ENCODE measurements at regions not wholly inside any gene's neighbourhood (a gene's known extent, or its start where the extent isn't known, plus 50 kb on each side); places are given as distances from the start of the nearest gene placed in this dataset.

- TF ChIP-seq EZH2phosphoT487 (IDR thresholded peaks at IDR 0.05; ENCODE audit: borderline replicate concordance, low read depth, low read length), result no peak
- TF ChIP-seq, protein P1, sequence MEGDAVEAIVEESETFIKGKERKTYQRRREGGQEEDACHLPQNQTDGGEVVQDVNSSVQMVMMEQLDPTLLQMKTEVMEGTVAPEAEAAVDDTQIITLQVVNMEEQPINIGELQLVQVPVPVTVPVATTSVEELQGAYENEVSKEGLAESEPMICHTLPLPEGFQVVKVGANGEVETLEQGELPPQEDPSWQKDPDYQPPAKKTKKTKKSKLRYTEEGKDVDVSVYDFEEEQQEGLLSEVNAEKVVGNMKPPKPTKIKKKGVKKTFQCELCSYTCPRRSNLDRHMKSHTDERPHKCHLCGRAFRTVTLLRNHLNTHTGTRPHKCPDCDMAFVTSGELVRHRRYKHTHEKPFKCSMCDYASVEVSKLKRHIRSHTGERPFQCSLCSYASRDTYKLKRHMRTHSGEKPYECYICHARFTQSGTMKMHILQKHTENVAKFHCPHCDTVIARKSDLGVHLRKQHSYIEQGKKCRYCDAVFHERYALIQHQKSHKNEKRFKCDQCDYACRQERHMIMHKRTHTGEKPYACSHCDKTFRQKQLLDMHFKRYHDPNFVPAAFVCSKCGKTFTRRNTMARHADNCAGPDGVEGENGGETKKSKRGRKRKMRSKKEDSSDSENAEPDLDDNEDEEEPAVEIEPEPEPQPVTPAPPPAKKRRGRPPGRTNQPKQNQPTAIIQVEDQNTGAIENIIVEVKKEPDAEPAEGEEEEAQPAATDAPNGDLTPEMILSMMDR (conservative IDR thresholded peaks at IDR 0.05; ENCODE audit: low read length), result no peak
- no peak overlapping the region for H3K4me2 ChIP-seq (ENCODE audit: low read length)
- H4K20me1 ChIP-seq (ENCODE audit: insufficient read depth, low read length), result no peaks in the 10 kb centered on the region
- H3K9me2 ChIP-seq (ENCODE audit: insufficient read depth, low read length), result no peaks in the 10 kb centered on the region
- H3K27ac ChIP-seq (ENCODE audit: low read depth, low read length, poor library complexity, severe bottlenecking), result no peak overlapping the region
- no peaks in the 10 kb centered on the region for H3K79me2 ChIP-seq (ENCODE audit: insufficient read depth, low read depth, low read length)
- intact Hi-C loops (cut with micrococcal nuclease; ENCODE audit: unreplicated experiment), result no loop called here
- H3K4me1 ChIP-seq (ENCODE audit: insufficient read depth, low read length, poor library complexity, severe bottlenecking), result no peaks in the 10 kb centered on the region
- H3K36me3 ChIP-seq (ENCODE audit: insufficient read depth, low read length), result no peaks in the 10 kb centered on the region
- H3K9me3 ChIP-seq (ENCODE audit: low read length), result no peaks in the 10 kb centered on the region
- BruUV-seq (replicated peaks), result no TSS peak
- no peak overlapping the region for H2AFZ ChIP-seq (ENCODE audit: low read length)
- POLR2A ChIA-PET, result no interaction called here
- no peak overlapping the region for H3K4me3 ChIP-seq (ENCODE audit: low read depth, low read length, poor library complexity, severe bottlenecking)
- DNase-seq (ENCODE audit: low spot score), result no peak
- CTCF ChIA-PET (ENCODE audit: unreplicated experiment), result no interaction called here
Observed at GRCh38 chr13:103716718-103717117, 650.5 kb upstream of the SLC10A2 start.

- DNase-seq (ENCODE audit: low spot score), result no peak
- H3K36me3 ChIP-seq (ENCODE audit: insufficient read depth, low read length), result no peaks in the 10 kb centered on the region
- intact Hi-C loops (cut with micrococcal nuclease; ENCODE audit: unreplicated experiment), result no loop called here
- no peaks in the 10 kb centered on the region for H3K9me3 ChIP-seq (ENCODE audit: low read length)
- H3K27ac ChIP-seq (ENCODE audit: low read depth, low read length, poor library complexity, severe bottlenecking), result no peak overlapping the region
- no peak overlapping the region for H2AFZ ChIP-seq (ENCODE audit: low read length)
- no peaks in the 10 kb centered on the region for H3K4me1 ChIP-seq (ENCODE audit: insufficient read depth, low read length, poor library complexity, severe bottlenecking)
- no peaks in the 10 kb centered on the region for H3K9me2 ChIP-seq (ENCODE audit: insufficient read depth, low read length)
- TF ChIP-seq, protein P1 (conservative IDR thresholded peaks at IDR 0.05; ENCODE audit: low read length), result no peak
- TF ChIP-seq EZH2phosphoT487 (IDR thresholded peaks at IDR 0.05; ENCODE audit: borderline replicate concordance, low read depth, low read length), result no peak
- no peak overlapping the region for H3K4me3 ChIP-seq (ENCODE audit: low read depth, low read length, poor library complexity, severe bottlenecking)
- no TSS peak for BruUV-seq (replicated peaks)
- H3K4me2 ChIP-seq (ENCODE audit: low read length), result no peak overlapping the region
- H3K79me2 ChIP-seq (ENCODE audit: insufficient read depth, low read depth, low read length), result no peaks in the 10 kb centered on the region
- no peaks in the 10 kb centered on the region for H4K20me1 ChIP-seq (ENCODE audit: insufficient read depth, low read length)
- ChIA-PET POLR2A (no interaction called here), CTCF (ENCODE audit: unreplicated experiment) (no interaction called here)
Observed at GRCh38 chr13:103715335-103715734, 649.1 kb upstream of the SLC10A2 start.

DNA sequence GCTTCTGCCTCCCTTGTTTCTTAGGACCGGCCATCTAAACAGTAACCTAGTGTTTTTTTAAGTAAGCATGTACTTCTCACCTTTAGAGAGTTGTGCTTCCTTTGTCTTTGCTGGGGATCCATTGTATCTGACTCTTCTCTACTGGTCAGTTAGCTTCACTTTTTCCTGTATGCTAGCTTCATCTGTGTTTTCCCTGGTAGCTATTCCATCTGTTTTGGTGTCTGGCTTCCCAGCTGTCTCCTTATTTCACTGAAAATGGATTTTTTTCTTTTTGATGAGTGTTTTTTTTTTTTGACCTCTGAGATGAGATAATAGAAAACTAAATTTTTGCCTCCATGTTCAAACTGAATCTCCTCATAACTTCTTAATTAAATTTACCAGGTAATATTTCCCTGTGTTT lies 637.0 kb upstream of the SLC10A2 start:
- no peak overlapping the region for H3K4me2 ChIP-seq (ENCODE audit: low read length)
- H3K79me2 ChIP-seq (ENCODE audit: insufficient read depth, low read depth, low read length), result no peaks in the 10 kb centered on the region
- CTCF ChIA-PET (ENCODE audit: unreplicated experiment), result no interaction called here
- no peaks in the 10 kb centered on the region for H3K4me1 ChIP-seq (ENCODE audit: insufficient read depth, low read length, poor library complexity, severe bottlenecking)
- H3K4me3 ChIP-seq (ENCODE audit: low read depth, low read length, poor library complexity, severe bottlenecking), result no peak overlapping the region
- BruUV-seq (replicated peaks), result no TSS peak
- no peaks in the 10 kb centered on the region for H3K9me3 ChIP-seq (ENCODE audit: low read length)
- H2AFZ ChIP-seq (ENCODE audit: low read length), result no peak overlapping the region
- intact Hi-C loops (cut with micrococcal nuclease; ENCODE audit: unreplicated experiment), result no loop called here
- no peaks in the 10 kb centered on the region for H3K36me3 ChIP-seq (ENCODE audit: insufficient read depth, low read length)
- DNase-seq (ENCODE audit: low spot score), result no peak
- no peaks in the 10 kb centered on the region for H4K20me1 ChIP-seq (ENCODE audit: insufficient read depth, low read length)
- H3K27ac ChIP-seq (ENCODE audit: low read depth, low read length, poor library complexity, severe bottlenecking), result no peak overlapping the region
- no peak for TF ChIP-seq EZH2phosphoT487 (IDR thresholded peaks at IDR 0.05; ENCODE audit: borderline replicate concordance, low read depth, low read length)
- TF ChIP-seq, protein P1 (conservative IDR thresholded peaks at IDR 0.05; ENCODE audit: low read length), result no peak
- POLR2A ChIA-PET, result interaction anchor here (1.0 kb wide), 1 partner anchor 12 kb away, joined by 3 read pairs; no protein-coding TSS in a partner anchor
- H3K9me2 ChIP-seq (ENCODE audit: insufficient read depth, low read length), result no peaks in the 10 kb centered on the region

All from OCI-LY7 (cell line).